ENCODE measurements at regions not wholly inside any gene's neighbourhood (a gene's known extent, or its start where the extent isn't known, plus 50 kb on each side); places are given as distances from the start of the nearest gene placed in this dataset.

DNA sequence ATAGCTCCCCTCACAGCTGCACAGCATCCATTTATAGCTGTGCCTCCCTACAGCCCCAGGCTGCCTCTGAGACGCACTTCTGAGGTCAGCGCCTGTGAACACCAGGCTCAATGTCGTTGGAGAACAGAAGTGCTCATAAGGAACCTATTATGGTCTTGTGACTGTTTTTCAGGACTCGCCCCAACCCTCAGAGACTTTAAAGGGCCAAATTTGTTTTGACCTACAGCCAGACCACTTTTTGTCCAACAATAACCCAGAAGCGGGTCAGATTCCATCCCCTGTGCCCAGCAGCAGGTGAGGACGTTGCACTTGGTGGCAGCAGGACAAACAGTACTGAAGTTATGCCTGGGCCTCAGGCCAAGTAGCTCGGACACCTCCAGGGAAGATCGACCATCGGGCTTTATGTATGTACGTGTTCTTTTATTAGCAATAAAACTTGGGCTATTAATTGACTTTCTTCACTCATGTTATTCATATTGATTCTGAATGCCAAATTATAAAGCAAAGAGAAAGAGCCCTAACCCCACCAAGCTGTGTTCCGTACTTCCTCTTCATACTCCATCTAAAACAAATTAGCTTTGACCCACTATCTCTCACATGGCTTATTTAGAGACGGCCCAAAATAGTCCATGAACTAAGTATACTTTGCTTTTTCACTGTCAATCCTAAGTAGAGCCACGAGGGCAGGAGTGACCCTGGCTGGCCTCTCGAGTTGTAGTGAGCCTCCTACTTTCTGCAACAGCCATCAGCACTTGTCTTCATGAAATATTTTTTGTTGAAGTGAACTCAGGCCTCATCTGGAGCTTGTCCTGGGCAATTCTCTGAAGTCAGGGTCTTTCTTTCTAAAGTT lies 92.3 kb upstream of the PAX6 start:
- no peak for DNase-seq (ENCODE audit: low spot score)

DNA sequence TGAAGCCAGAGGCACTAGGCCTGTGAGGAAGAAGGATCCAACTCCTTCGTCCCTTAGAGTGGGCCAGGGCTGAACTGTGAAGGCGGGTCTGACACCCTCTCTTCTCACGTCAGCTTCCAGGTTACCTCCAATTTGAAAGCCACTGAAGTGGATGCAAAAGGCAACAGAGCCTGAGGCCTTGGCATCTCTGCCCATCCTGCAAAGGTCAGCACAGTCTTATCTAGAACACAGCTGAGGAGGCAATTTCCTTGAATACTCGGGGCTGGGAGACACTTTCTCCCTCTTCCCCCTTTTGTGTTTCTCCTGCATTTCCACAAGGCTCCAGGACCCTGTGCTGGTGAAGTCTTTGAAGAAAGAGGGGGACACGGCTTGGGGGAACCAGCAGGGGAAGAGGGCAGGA lies 91.6 kb upstream of the PAX6 start:
- DNase-seq (ENCODE audit: low spot score) = no peak

DNA sequence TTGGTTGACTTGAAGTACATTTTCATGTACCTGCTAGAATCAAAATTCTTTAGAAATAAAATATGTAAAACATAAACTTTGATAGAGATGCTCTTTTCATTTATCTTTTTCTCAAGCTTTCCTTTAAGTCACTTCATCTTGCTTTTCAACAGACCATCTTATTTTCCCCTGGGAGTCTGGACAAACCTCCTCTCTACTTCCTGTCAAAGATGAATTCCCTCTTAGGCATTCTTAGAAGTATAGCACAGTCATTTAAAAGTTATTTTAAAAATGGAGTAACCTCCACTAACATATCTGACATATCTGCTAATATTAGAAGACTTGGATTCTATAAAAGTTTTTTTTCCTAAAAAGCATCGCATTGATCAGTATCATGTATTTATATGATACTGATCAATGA lies 84.8 kb upstream of the PAX6 start:
- no peak for DNase-seq (ENCODE audit: low spot score)

DNA sequence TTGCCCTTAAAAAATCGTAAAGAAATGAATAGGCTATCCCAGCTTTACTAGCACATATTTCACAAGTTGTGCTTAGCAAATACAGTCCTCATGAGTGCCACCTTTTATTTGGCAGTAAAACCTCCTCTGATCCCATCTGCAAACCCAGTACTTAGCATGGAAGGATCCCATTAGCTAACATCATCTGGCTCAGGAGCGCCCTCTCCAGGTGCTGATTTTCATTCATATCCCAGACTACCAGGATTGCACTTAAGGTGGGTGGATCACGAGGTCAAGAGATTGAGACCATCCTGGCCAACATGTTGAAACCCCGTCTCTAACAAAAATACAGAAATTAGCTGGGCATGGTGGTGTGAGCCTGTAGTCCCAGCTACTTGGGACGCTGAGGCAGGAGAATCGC lies 76.1 kb upstream of the PAX6 start:
- no peak for DNase-seq (ENCODE audit: low spot score)

DNA sequence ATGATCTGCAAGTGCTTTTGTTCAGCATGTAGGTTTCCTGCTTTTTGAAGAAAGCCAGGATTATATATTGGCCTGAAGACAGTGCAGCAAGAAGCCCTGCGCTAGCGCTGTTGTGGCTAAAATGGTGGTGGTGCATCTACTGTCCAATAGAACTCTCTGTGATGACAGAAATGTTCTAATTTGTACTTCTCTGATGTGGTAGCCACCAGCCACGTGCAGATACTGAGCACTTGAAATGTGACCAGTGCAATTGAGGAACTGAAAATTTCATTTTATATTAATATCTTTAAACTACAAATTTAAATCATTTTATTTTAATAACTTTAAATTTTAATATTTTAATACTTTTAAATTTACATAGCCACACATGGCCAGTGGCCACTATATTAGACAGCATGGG lies 73.0 kb upstream of the PAX6 start:
- no peak for DNase-seq (ENCODE audit: low spot score)

DNA sequence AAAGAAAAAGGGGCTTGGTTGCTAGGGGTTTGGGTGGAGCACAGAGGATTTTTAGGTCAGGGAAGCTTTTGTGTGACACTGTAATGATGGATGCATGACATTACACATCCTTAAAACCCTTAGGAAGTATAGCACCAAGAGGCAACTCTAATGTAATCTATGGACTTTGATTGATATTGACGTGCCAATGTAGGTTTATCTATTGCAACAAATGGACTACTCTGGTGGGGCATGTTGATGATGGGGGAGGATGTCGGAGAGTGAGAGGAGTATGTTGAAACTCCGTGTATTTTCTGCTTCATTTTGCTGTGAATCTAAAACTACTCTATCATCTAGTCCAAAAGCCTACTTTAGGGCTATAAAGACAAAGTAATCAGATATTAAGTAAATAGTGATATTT lies 72.3 kb upstream of the PAX6 start:
- no peak for DNase-seq (ENCODE audit: low spot score)

DNA sequence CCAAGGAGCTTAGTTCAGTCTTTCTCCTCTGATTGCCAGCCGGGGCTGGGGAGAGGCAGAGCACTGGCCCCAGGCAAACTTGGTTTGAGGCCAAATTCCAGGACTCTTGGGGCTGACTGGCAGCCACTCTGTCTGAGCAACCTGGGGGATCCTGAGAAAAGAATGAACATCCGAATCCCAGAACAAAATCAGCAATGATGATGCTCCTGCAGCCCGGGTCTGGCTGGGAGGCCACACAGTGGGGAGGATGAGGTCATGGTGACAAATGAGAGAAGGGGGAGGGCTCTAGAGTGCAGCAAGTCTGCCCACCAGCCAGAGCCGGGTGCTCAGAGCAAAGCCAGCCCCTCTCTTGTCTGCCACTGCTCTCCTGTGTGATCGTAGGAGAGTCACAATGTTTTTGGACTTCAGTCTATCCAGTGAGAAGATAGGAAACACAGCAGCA lies 71.8 kb upstream of the PAX6 start:
- no peak for DNase-seq (ENCODE audit: low spot score)

DNA sequence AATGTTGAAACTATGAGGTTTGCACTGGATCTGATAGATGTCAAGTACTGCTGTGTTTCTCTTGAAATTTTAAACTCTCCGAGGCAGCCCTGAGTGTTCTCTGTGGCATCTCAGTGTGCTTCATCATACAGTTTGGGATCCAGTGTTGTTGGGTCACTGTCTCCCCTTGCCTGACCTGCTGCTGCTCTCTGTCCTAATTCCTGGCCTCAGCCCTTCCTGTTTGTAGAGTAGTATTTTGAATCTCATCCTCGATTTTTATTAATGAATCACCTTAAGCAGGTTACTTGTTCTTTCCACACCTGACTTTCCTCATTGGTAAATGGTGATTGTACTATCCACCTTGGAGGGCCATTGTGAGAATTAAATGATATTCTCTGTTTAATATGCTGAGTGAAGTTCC lies 70.7 kb upstream of the PAX6 start:
- no peak for DNase-seq (ENCODE audit: low spot score)

DNA sequence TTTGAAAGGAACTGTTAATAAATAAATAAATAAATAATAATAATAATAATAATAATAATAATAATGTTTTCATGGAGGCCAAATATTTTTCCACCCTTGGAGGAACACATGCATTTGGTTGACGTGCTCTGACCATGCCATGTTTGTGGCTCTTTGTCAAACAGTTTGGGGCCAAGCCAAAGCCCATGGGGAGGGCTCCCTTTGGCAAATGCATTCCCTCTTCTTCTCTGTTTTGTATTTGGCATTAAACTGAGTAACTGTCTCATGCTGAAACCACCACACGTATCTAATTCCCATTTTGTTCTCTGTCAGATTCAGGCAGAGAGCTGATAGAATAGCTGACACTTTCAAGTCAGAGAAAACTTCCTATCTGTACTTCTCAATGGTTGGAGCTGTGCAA lies 68.6 kb upstream of the PAX6 start:
- DNase-seq (ENCODE audit: low spot score) = no peak

DNA sequence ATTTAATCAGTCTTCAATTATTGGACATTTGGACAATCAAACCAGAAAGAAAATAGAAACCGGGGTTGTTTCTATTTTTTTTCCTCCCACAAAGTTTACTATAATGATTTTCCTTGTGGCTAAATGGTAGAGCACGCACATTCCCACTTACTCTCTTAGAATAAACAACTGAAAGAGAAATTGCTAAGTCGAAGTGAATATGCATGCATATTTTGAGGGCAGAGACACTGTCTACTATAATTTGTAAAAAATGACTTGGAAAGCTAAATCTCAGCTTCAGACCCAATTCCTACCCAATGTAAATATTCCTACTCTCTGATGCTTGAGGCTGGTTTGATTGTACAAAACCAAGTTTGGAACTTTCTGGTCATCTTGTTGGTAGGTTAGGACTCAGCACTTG lies 66.7 kb upstream of the PAX6 start:
- no peak for DNase-seq (ENCODE audit: low spot score)

DNA sequence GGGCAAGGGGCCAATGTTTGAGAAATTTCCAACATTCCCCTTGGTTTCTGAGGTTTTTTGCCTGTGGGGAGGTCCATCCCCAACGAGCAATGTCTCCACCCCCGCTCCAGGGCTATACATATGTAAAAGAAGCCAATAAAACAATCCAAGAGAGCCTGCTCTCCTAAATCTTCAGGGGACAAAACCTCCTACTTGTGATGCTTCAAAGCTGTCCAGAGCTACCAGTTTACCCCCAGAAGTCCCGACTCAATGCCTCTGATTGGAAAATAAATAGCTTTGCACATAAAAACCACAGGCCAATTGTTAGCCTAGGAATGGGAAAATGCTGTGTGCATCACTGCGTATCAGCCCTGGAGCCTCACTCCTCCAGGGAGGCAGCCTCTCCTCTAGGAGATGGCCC lies 66.0 kb upstream of the PAX6 start:
- no peak for DNase-seq (ENCODE audit: low spot score)

DNA sequence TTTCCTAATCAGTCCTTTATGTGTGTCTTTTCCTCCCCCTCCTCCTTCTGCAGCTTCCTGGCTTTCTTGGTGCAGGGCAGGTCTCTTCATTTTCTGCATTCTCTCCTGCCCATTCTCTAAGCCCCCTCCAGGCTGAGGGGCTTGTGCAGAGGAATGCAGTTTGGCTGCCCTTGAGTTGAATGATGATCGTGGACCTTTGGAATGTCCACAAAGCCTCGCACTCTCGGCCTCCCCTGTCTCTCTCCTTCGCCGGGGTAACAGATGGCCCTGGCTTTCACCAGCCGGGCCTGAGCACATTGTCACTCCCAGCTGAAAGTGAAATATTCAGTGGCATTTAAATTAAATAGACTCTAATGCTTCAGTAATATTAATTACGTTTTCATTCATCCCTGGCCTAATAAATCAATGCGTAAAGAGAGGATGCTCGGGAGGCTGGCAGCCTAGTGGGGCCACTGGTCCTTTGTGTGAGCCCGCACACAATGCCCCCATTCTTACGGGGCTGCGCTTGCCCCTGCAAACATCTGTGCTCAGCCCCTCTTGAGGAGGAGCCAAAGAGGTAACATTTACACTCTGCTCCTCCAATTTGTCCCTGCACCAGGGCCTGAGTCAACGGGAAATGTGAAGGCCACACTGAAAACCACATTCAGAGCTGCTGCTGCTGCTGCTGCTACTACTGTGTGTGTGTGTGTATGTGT lies 64.9 kb upstream of the PAX6 start:
- DNase-seq (ENCODE audit: low spot score) = no peak

DNA sequence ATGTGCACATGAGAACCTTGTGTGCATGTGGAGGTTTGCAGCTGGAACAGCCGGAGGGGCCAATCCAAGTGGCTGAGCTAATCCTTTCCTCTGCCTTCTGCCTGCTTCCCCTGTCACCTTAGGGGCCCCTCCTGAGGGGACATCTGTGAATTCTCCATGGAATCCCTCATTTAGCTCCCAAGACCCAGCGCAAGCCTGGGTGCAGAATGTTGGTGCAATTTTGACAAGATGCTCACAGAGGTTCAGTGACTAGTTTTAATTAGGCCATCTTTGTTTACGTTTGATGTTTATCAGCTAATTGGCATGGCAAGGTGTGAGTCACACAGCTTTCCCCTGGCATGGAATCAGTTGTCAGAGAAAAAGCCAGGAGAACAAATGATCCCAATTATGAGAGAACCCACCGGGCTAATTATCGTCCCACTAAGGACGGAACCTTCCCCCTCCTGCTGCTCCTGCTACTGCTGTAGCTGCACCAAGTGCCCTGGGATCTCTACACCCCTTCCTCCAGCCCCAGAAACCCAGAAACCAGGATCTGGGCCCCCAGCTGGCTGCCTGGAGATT lies 63.6 kb upstream of the PAX6 start:
- DNase-seq (ENCODE audit: low spot score) = no peak

DNA sequence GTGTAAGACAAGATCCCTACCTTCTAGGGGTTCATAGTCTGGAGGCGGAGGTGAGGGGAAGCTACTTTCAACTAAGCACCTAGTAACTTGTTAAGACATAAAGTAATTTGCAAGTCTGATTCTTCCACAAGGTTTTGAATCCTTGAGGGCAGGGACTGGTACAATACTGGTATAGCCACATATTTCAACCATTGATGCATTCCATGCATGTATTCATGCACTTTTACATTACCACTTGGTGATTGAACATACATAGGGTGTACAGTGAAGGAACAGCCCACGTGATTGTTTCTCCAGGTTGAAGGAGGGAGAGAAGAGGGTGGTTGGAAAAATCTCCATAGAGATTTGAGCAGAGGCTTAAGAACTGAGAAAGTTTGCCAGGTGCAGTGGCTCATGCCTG lies 62.0 kb upstream of the PAX6 start:
- DNase-seq (ENCODE audit: low spot score) = no peak

DNA sequence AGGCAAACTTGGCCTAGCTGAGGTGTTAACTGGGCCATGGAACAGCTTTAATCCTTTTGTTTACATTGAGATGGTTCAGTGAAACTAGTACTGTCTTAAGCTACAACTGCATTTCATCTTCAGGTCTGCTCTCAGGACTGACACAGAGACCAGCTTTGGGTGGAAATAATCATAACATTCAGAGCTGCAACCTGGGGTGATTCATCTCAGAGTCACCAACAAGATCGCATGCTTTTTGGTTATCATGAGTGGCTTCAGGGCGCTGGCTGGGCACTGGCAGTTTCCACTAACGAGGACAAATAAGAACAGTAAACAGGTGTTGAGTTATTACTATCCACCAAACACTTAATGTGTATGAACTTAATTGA lies 60.9 kb upstream of the PAX6 start:
- no peak for DNase-seq (ENCODE audit: low spot score)

DNA sequence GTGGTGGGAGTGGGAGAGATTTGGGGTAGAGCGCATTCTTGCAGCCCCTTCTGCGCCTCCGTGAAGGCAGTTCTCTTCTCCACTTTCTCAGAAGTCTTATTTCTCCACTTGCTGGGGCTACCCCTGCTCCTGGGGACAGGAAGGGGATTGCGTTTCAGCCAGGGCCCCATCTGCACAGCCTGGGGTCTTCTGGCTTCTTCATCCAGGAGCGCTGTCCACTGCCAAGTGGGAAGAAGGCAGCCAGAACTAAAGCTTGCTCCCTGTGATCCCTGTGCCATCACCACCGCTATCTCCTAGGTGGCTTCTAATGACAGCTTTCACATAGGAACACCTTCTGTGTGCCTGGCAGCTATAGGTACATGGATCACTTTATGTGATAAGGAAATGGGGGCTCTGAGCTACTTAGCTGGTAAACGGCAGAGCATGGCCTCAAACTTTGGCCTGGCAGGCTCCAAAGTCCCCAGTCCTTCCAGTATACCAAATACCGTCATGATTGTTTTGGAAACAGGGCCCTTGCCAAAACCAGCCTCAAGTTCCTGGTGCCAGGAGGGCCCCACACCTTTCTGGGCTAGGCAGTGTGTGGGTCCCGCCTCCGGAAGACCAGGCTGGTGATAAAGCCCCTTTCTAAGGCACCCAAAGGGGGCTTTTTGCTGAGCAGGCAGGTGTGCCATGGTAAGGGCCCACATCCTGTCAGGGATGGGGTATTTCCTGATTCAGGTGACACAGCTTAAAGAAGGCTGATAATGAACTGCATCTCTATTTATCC lies 60.4 kb upstream of the PAX6 start:
- DNase-seq (ENCODE audit: low spot score) = no peak

DNA sequence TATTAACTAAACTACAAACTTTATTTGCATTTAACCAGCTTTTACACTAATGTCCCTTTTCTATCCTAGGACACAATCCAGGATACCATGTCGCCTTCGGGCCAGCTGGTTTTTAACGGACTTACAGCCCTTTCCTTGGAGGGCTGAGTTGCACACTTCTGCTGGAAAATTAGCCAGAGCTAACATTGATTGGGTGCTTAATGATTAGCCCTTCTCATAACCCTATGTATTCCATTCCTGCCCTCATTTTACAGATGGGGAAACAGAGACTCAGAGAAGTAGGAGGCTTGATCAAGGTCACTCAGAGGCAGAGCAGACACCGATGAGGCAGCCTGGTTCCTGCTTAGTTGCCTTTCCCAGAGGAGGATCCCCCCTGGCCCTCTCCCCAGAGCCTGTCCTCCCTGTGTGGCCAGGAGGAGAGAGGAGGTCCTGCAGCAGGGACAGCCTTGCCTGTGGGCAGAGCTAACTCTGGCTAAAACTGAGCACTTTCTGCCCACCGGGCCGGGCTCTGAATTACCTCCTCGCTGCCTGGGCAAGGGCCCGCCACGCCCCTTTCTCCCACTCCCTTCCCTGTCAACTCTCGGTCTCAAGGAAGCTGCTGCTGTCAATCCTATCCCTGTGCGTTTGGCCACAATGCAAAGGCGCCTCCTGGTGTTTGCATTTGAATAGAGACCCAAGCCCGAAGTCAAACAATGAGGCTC lies 59.6 kb upstream of the PAX6 start:
- DNase-seq (ENCODE audit: low spot score) = peak; percentile 50

DNA sequence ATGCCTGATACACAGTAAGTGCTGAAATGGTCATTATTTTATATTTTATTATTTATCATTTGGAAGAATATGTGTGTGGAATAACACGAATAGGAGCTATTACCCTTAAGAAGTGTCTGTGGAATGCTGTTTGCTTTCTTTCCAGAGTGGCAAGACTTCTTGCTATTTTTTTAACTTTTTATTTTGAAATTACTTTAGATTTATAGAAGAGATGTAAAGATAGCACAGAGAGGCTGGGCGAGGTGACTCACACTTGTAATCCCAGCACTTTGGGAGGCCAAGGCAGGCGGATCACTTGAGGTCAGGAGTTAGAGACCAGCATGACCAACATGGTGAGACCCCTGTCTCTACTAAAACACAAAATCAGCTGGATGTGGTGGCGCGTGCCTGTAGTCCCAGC lies 58.9 kb upstream of the PAX6 start:
- no peak for DNase-seq (ENCODE audit: low spot score)

DNA sequence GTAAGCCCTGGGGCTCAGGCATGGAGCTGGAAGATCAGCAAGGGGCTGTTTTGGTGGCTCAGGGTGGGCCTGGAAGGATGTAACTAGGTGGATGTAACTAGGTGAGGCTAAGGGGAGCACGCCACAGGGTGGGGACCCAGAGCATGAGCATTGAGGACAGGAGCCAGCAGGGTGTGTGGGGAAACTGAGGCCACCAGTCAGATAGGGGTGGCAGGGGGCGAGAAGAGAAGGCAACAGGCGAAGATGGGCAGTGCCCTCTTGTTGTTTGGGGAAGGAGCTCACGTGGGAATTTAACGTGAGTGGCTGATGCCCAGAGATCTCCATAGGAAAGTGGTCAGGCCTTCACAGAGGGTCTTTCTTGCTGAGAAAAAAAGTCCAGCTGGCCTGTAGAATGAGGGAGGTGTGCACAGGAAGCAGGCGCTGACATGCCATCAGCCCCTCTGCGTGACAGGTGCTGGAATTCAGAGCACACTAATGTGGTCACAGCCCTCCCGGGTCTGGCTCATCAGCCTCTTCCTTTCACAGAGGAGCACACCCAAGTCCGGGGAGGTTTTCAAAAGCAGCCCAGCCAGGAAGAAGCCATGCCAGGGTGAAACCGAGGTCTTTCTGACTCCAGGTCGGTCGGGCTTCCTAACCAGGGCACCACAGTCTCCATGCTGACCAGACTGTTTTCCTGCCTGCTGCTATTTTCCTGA lies 54.6 kb upstream of the PAX6 start:
- DNase-seq (ENCODE audit: low spot score) = no peak

DNA sequence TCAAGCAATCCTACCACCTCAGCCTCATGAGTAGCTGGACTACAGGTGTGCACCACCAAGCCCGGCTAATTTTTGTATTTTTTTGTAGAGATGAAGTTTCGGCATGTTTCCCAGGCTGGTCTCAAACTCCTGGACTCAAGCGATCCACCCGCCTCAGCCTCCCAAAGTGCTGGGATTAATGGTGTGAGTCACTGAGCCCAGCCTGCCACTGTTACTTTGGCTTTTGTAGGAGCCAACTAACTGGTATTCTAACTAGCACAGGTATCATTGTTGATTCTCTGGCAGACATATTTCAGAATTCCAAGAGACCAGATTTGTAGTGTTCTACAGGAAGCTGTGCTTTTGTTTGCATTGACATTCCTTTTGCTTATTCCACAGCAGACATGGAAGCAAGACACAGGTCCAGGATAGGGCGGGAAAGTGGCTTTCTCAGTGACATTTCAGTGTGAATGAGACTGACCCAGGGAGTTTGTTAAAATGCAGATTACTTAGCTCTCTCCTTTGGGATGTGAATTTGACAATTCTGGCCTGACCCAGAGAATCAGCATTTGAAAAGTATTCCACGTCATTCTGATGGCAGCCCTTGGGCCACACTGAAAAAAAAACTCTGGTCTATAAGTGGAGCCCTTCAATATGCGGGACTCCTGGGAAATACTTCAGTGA lies 52.2 kb upstream of the PAX6 start:
- no peak for DNase-seq (ENCODE audit: low spot score)

DNA sequence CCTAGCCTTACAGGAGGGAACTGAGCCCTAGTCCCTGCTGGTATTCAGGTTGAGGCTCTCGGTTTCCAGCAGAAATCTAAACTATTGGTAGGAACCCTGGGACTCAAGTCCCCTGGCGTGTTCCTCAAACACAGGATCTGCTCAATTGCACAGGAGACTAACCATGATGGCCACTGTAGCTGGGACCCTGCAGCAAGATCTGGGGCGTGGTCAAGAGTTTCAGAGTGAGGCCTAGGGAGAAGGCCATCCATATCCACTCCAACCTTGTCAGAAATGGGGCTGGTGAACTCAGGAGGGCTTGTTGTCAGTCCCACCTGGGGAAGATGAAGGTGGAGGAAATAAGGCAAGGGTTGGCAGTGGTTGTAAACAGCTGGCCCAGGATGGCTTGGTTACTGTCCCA lies 49.9 kb upstream of the PAX6 start:
- DNase-seq (ENCODE audit: low spot score) = no peak
